Neural progenitor cell (in vitro differentiated cells): ENCODE measurements at regions not wholly inside any gene's neighbourhood (a gene's known extent, or its start where the extent isn't known, plus 50 kb on each side); places are given as distances from the start of the nearest gene placed in this dataset.
A peak's percentile ranks its signal among the peaks of the same experiment; 100 is the strongest.

Source experiments
- DNase-seq: peaks from one replicate; pipeline ENCODE4 v3.0.0-alpha.2; 2016; ENCODE audit warnings: low spot score
- H2AFZ ChIP-seq: fragments of 200-600 bp; sonication (generic); replicated peaks from 2 replicates; pipeline ENCODE4 v1.6.1; 2016; ENCODE audit warnings: antibody characterized with exemption
- H3F3A ChIP-seq: fragments of 200-600 bp; sonication (generic); 2 replicates; pipeline ENCODE4 v1.6.1; 2016; ENCODE audit warnings: antibody characterized with exemption, low read depth
- H3K27ac ChIP-seq: fragments of 200-600 bp; sonication (generic); 2 replicates; pipeline ENCODE4 v1.5.1; 2016; ENCODE audit warnings: mild to moderate bottlenecking
- H3K27me3 ChIP-seq: fragments of 200-600 bp; sonication (generic); 2 replicates; pipeline ENCODE4 v1.6.1; 2016; ENCODE audit warnings: mild to moderate bottlenecking, moderate library complexity
- H3K36me3 ChIP-seq: fragments of 200-600 bp; sonication (generic); 2 replicates; pipeline ENCODE4 v1.5.1; 2016
- H3K4me1 ChIP-seq: fragments of 200-600 bp; sonication (generic); 2 replicates; pipeline ENCODE4 v1.6.1; 2016; ENCODE audit warnings: mixed run types
- H3K4me2 ChIP-seq: fragments of 200-600 bp; sonication (generic); 2 replicates; pipeline ENCODE4 v1.6.1; 2016
- H3K4me3 ChIP-seq: fragments of 200-600 bp; sonication (generic); 2 replicates; pipeline ENCODE4 v1.5.1; 2016
- H3K79me2 ChIP-seq: fragments of 200-600 bp; sonication (generic); 2 replicates; pipeline ENCODE4 v1.6.1; 2016; ENCODE audit warnings: low read depth
- H3K9ac ChIP-seq: fragments of 200-600 bp; sonication (generic); 2 replicates; pipeline ENCODE4 v1.6.1; 2016
- H3K9me3 ChIP-seq: fragments of 200-600 bp; sonication (generic); 2 replicates; pipeline ENCODE4 v1.5.1; 2016; ENCODE audit warnings: low read depth
- H4K20me1 ChIP-seq: fragments of 200-600 bp; sonication (generic); 2 replicates; pipeline ENCODE4 v1.6.1; 2016; ENCODE audit warnings: low read depth
- H3K27ac Mint-ChIP-seq: 3 replicates; pipeline ENCODE4 v1.8.0; 2021; ENCODE audit warnings: mixed read lengths
- H3K27me3 Mint-ChIP-seq: 2 replicates; pipeline ENCODE4 v1.8.0; 2022; ENCODE audit warnings: low read depth, mild to moderate bottlenecking, inconsistent platforms, moderate library complexity, mixed read lengths; ENCODE audit not compliant: insufficient read depth
- H3K36me3 Mint-ChIP-seq: 3 replicates; pipeline ENCODE4 v1.8.0; 2021; ENCODE audit warnings: mixed read lengths
- H3K4me1 Mint-ChIP-seq: 3 replicates; pipeline ENCODE4 v1.8.0; 2021; ENCODE audit warnings: mixed read lengths
- H3K4me3 Mint-ChIP-seq: 3 replicates; pipeline ENCODE4 v1.8.0; 2021; ENCODE audit warnings: mild to moderate bottlenecking, moderate library complexity, mixed read lengths
- H3K9me3 Mint-ChIP-seq: 3 replicates; pipeline ENCODE4 v1.8.0; 2020; ENCODE audit warnings: mixed read lengths
- CTCF ChIP-seq: fragments of 200-600 bp; sonication (generic); IDR thresholded peaks from 2 replicates; pipeline ENCODE4 v1.5.1; 2017; ENCODE audit warnings: antibody characterized with exemption, mild to moderate bottlenecking
- EZH2 ChIP-seq: fragments of 200-600 bp; sonication (generic); IDR thresholded peaks from 2 replicates; pipeline ENCODE4 v1.6.1; 2017; ENCODE audit warnings: antibody characterized with exemption, mild to moderate bottlenecking, moderate library complexity
- EZH2phosphoT487 ChIP-seq: fragments of 200-600 bp; sonication (generic); IDR thresholded peaks from 2 replicates; pipeline ENCODE4 v1.6.1; 2017; ENCODE audit warnings: antibody characterized with exemption

- Histone ChIP-seq H3F3A (no peaks in the 10 kb centered on the region), H3K9ac (no peak overlapping the region), H3K4me1 (no peaks in the 10 kb centered on the region), H3K36me3 (no peaks in the 10 kb centered on the region), H3K79me2 (no peaks in the 10 kb centered on the region), H3K4me2 (no peak overlapping the region), H3K9me3 (peaks cover 4% of the 10 kb centered on the region), H3K4me3 (no peak overlapping the region), H3K27me3 (no peaks in the 10 kb centered on the region), H2AFZ (no peak overlapping the region), H3K27ac (no peak overlapping the region), H4K20me1 (no peaks in the 10 kb centered on the region)
- no peak for DNase-seq
- Mint-ChIP-seq H3K9me3 (peaks cover 21% of the 10 kb centered on the region), H3K4me3 (no peak overlapping the region), H3K27me3 (peaks cover 2% of the 10 kb centered on the region), H3K36me3 (no peaks in the 10 kb centered on the region), H3K27ac (no peak overlapping the region), H3K4me1 (no peaks in the 10 kb centered on the region)
- TF ChIP-seq EZH2 (no peak), CTCF (no peak), EZH2phosphoT487 (no peak)
These were observed 147.4 kb upstream of the IRX5 start for GRCh38 chr16:54783226-54783625.

GRCh38 chr16:54780266-54780665 lies 150.4 kb upstream of the IRX5 start:
- no peaks in the 10 kb centered on the region for H3K36me3 Mint-ChIP-seq
- no peak overlapping the region for H3K27ac Mint-ChIP-seq
- Histone ChIP-seq H3F3A (no peaks in the 10 kb centered on the region), H2AFZ (no peak overlapping the region), H3K36me3 (no peaks in the 10 kb centered on the region), H3K9ac (no peak overlapping the region), H3K79me2 (no peaks in the 10 kb centered on the region), H3K27me3 (no peaks in the 10 kb centered on the region), H4K20me1 (no peaks in the 10 kb centered on the region), H3K9me3 (no peaks in the 10 kb centered on the region), H3K4me2 (no peak overlapping the region), H3K27ac (no peak overlapping the region), H3K4me1 (no peaks in the 10 kb centered on the region), H3K4me3 (no peak overlapping the region)
- TF ChIP-seq EZH2phosphoT487 = no peak
- DNase-seq = no peak
- no peaks in the 10 kb centered on the region for H3K4me1 Mint-ChIP-seq
- peaks cover 2% of the 10 kb centered on the region for H3K27me3 Mint-ChIP-seq
- H3K4me3 Mint-ChIP-seq = no peak overlapping the region
- peaks cover 8% of the 10 kb centered on the region for H3K9me3 Mint-ChIP-seq

- no peaks in the 10 kb centered on the region for H3K36me3 Mint-ChIP-seq
- no peaks in the 10 kb centered on the region for H3K9me3 ChIP-seq
- no peaks in the 10 kb centered on the region for H4K20me1 ChIP-seq
- H2AFZ ChIP-seq = no peak overlapping the region
- H3F3A ChIP-seq = no peaks in the 10 kb centered on the region
- TF ChIP-seq EZH2phosphoT487 = no peak
- TF ChIP-seq EZH2 = no peak
- no peak for TF ChIP-seq CTCF
- DNase-seq = no peak
- peaks cover 2% of the 10 kb centered on the region for H3K4me1 Mint-ChIP-seq
- no peaks in the 10 kb centered on the region for H3K79me2 ChIP-seq
- no peak overlapping the region for H3K9ac ChIP-seq
- no peak overlapping the region for H3K4me3 Mint-ChIP-seq
- H3K27me3 Mint-ChIP-seq = peaks cover 2% of the 10 kb centered on the region
- H3K27ac ChIP-seq = no peak overlapping the region
- no peaks in the 10 kb centered on the region for H3K4me1 ChIP-seq
- H3K4me2 ChIP-seq = no peak overlapping the region
- H3K4me3 ChIP-seq = no peak overlapping the region
- H3K27ac Mint-ChIP-seq = no peak overlapping the region
- H3K36me3 ChIP-seq = no peaks in the 10 kb centered on the region
- peaks cover 8% of the 10 kb centered on the region for H3K9me3 Mint-ChIP-seq
- no peaks in the 10 kb centered on the region for H3K27me3 ChIP-seq
These were observed 151.1 kb upstream of the IRX5 start for GRCh38 chr16:54779549-54779948.

- Histone ChIP-seq H3K36me3 (no peaks in the 10 kb centered on the region), H3K4me1 (peaks cover 6% of the 10 kb centered on the region), H3K79me2 (no peaks in the 10 kb centered on the region), H3K4me2 (no peak overlapping the region), H4K20me1 (no peaks in the 10 kb centered on the region), H3K9me3 (no peaks in the 10 kb centered on the region), H2AFZ (peak overlapping the region; percentile 77), H3K27ac (no peak overlapping the region), H3F3A (no peaks in the 10 kb centered on the region), H3K27me3 (no peaks in the 10 kb centered on the region), H3K4me3 (no peak overlapping the region), H3K9ac (no peak overlapping the region)
- Mint-ChIP-seq H3K27ac (no peak overlapping the region), H3K9me3 (peaks cover 3% of the 10 kb centered on the region), H3K4me1 (peaks cover 2% of the 10 kb centered on the region), H3K36me3 (no peaks in the 10 kb centered on the region), H3K27me3 (peaks cover 2% of the 10 kb centered on the region), H3K4me3 (no peak overlapping the region)
- TF ChIP-seq CTCF (no peak), EZH2phosphoT487 (no peak), EZH2 (no peak)
- no peak for DNase-seq
These were observed 155.9 kb upstream of the IRX5 start for GRCh38 chr16:54774768-54775167.
